SK-N-SH (cell line): ENCODE measurements at regions not wholly inside any gene's neighbourhood (a gene's known extent, or its start where the extent isn't known, plus 50 kb on each side); places are given as distances from the start of the nearest gene placed in this dataset.

Source experiments
- CTCF ChIA-PET: fragments of 300-600, 350-600 bp; formaldehyde crosslinking; extraction: SDS; loops from one replicate; lab custom pipeline; 2021; lab: Yijun Ruan, JAX
- POLR2A ChIA-PET: fragments of 350-600 bp; sonication (Branson Sonifier 250); formaldehyde crosslinking; extraction: SDS; loops from one replicate; lab custom pipeline; 2020; ENCODE audit warnings: antibody characterized with exemption, inconsistent platforms; lab: Yijun Ruan, JAX
- DNase-seq: peaks from one replicate; pipeline ENCODE4 v3.0.0; 2012
- H2AFZ ChIP-seq: fragments of 200-600 bp; sonication (generic); 2 replicates; pipeline ENCODE4 v1.8.1; 2016; ENCODE audit warnings: antibody characterized with exemption, mild to moderate bottlenecking, low read depth
- H3F3A ChIP-seq: fragments of 200-600 bp; sonication (generic); replicated peaks from 2 replicates; pipeline ENCODE3; 2016; ENCODE audit warnings: antibody characterized with exemption, mild to moderate bottlenecking; ENCODE audit not compliant: insufficient read depth
- H3K27ac ChIP-seq, 2 experiments: fragments of 200-500 bp in 1 of 2; fragments of 200-600 bp in 1 of 2; sonication (Bioruptor generic) in 1 of 2; sonication (generic), shearing (Covaris generic) in 1 of 2; 2 replicates each; pipeline versions ENCODE4 v1.5.1 to v1.6.1; 2014 to 2016; ENCODE audit warnings: low read depth in 2 of 2, inconsistent platforms in 1 of 2, low read length in 1 of 2, mild to moderate bottlenecking in 1 of 2, mixed read lengths in 1 of 2
- H3K27me3 ChIP-seq: fragments of 200-600 bp; sonication (generic), shearing (Covaris generic); 2 replicates; pipeline ENCODE4 v1.6.1; 2016; ENCODE audit warnings: mixed run types; ENCODE audit not compliant: insufficient read depth
- H3K36me3 ChIP-seq, 2 experiments: fragments of 200-500 bp in 1 of 2; fragments of 200-600 bp in 1 of 2; sonication (Bioruptor generic) in 1 of 2; sonication (generic) in 1 of 2; replicated peaks in 1 of 2; 2 replicates each; pipeline versions ENCODE3 to v1.5.1; 2014 to 2016; ENCODE audit warnings: low read length in 1 of 2, mild to moderate bottlenecking in 1 of 2; ENCODE audit not compliant: insufficient read depth in 2 of 2, control insufficient read depth in 1 of 2
- H3K4me1 ChIP-seq, 2 experiments: fragments of 200-500 bp in 1 of 2; fragments of 200-600 bp in 1 of 2; sonication (Bioruptor generic) in 1 of 2; sonication (generic), shearing (Covaris generic) in 1 of 2; 2 replicates each; pipeline versions ENCODE4 v1.5.1 to v1.6.1; 2014 to 2016; ENCODE audit warnings: low read depth in 1 of 2, low read length in 1 of 2, mixed run types in 1 of 2; ENCODE audit not compliant: insufficient read depth in 2 of 2, control insufficient read depth in 1 of 2
- H3K4me2 ChIP-seq: fragments of 200-600 bp; sonication (generic), shearing (Covaris generic); 2 replicates; pipeline ENCODE4 v1.6.1; 2017; ENCODE audit warnings: mixed run types
- H3K4me3 ChIP-seq, 2 experiments: fragments of 200-500 bp in 1 of 2; fragments of 200-600 bp in 1 of 2; sonication (Bioruptor generic) in 1 of 2; sonication (generic), shearing (Covaris generic) in 1 of 2; 2 replicates each; pipeline versions ENCODE4 v1.5.1 to v1.8.1; 2014 to 2016; ENCODE audit warnings: low read depth in 2 of 2, inconsistent platforms in 1 of 2, low read length in 1 of 2, mild to moderate bottlenecking in 1 of 2, mixed read lengths in 1 of 2, moderate library complexity in 1 of 2
- H3K79me2 ChIP-seq: fragments of 200-600 bp; sonication (generic); 2 replicates; pipeline ENCODE4 v1.8.1; 2017; ENCODE audit warnings: mild to moderate bottlenecking; ENCODE audit not compliant: insufficient read depth
- H3K9ac ChIP-seq: fragments of 200-600 bp; sonication (generic); 2 replicates; pipeline ENCODE4 v1.6.1; 2017; ENCODE audit warnings: mixed run types
- H3K9me2 ChIP-seq: fragments of 200-600 bp; sonication (generic); 2 replicates; pipeline ENCODE4 v1.6.1; 2017; ENCODE audit warnings: mixed run types
- H3K9me3 ChIP-seq: fragments of 200-600 bp; sonication (generic); 2 replicates; pipeline ENCODE4 v1.6.1; 2017; ENCODE audit warnings: mixed run types, mild to moderate bottlenecking, moderate library complexity
- H4K20me1 ChIP-seq: fragments of 200-600 bp; sonication (generic); 2 replicates; pipeline ENCODE4 v1.6.1; 2017; ENCODE audit warnings: mild to moderate bottlenecking, mixed run types; ENCODE audit not compliant: insufficient read depth
- GATA2 ChIP-seq: sonication (generic); formaldehyde crosslinking; IDR thresholded peaks from 2 replicates; pipeline ENCODE4 v1.5.0; 2020; ENCODE audit warnings: mild to moderate bottlenecking, missing genetic modification reagents
- MEF2A ChIP-seq: IDR thresholded peaks from 2 replicates; pipeline ENCODE4 v1.4.0; 2012; ENCODE audit warnings: low read depth, borderline replicate concordance
- NFIC ChIP-seq: IDR thresholded peaks from 2 replicates; pipeline ENCODE4 v1.4.0; 2012; ENCODE audit warnings: borderline replicate concordance
- RCOR1 ChIP-seq: fragments of 150-350 bp; IDR thresholded peaks from 2 replicates; pipeline ENCODE4 v1.6.1; 2017; ENCODE audit warnings: antibody characterized with exemption, low read length
- RFX5 ChIP-seq: IDR thresholded peaks from 2 replicates; pipeline ENCODE4 v1.6.1; 2012; ENCODE audit warnings: mild to moderate bottlenecking, improper control_type of control experiment, low read length
- SMC3 ChIP-seq: IDR thresholded peaks from 2 replicates; pipeline ENCODE4 v1.6.1; 2012; ENCODE audit warnings: low read depth, low read length, improper control_type of control experiment
- TCF12 ChIP-seq: IDR thresholded peaks from 2 replicates; pipeline ENCODE4 v1.4.0; 2012
- TEAD4 ChIP-seq: IDR thresholded peaks from 2 replicates; pipeline ENCODE4 v1.4.0; 2012; ENCODE audit warnings: mild to moderate bottlenecking, borderline replicate concordance; ENCODE audit not compliant: insufficient read depth
- WGBS: methylation state at CpG from one replicate; pipeline ENCODE4 v1.1.6; 2017; ENCODE audit warnings: low lambda C conversion rate; 5-methylcytosine and 5-hydroxymethylcytosine counted together
- TF ChIP-seq, protein P1 (sequence below): fragments of 200-600 bp; sonication (generic); IDR thresholded peaks from 2 replicates; pipeline ENCODE4 v1.6.1; 2017; ENCODE audit warnings: antibody characterized with exemption, mild to moderate bottlenecking, moderate library complexity
- TF ChIP-seq, protein P2 (sequence below): IDR thresholded peaks from 2 replicates; pipeline ENCODE4 v1.4.0; 2012; ENCODE audit warnings: low read depth, borderline replicate concordance

DNA sequence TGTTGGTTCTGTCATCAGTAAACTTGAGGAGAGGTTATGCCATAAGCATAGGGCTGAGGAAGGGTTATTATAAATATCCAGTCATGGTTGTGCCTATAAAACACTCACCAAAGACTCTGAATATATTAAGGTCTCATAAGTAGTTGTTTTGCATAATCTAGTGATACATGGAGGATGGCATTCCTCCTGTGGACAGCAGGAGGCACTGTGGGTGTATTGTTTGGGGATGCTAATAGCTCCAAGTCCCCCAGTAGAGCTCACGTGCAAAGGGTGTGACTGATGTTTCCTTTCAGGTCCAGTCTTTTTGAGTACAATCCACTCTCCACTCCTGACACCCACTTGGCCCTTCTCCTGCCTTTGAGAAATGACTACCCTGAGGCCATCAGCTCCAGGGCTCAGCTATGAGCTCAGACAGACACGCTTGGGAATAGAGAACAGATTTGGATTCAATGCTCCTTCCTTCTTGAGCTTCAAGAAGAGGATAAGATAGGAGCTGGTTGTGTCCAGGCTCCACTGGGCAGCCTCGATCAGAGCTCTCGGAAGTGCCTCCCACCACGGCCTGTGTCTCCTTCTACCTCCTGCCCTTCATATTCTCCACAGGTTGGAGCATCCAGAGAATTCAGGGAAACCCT is 85.2 kb upstream of the IGLL5 start:
- Histone ChIP-seq H3K79me2 (no peaks in the 10 kb centered on the region), H3K4me1 (no peaks in the 10 kb centered on the region), H3F3A (no peaks in the 10 kb centered on the region), H3K9ac (no peak overlapping the region), H3K9me3 (no peaks in the 10 kb centered on the region), H4K20me1 (no peaks in the 10 kb centered on the region), H3K4me2 (no peak overlapping the region), H3K9me2 (no peaks in the 10 kb centered on the region), H3K27ac (no peak overlapping the region), H2AFZ (no peak overlapping the region), H3K27me3 (no peaks in the 10 kb centered on the region), H3K36me3 (no peaks in the 10 kb centered on the region), H3K4me3 (no peak overlapping the region; a peak in 1 of 4 replicates)
- POLR2A ChIA-PET, result no interaction called here
- TF ChIP-seq, protein P1, sequence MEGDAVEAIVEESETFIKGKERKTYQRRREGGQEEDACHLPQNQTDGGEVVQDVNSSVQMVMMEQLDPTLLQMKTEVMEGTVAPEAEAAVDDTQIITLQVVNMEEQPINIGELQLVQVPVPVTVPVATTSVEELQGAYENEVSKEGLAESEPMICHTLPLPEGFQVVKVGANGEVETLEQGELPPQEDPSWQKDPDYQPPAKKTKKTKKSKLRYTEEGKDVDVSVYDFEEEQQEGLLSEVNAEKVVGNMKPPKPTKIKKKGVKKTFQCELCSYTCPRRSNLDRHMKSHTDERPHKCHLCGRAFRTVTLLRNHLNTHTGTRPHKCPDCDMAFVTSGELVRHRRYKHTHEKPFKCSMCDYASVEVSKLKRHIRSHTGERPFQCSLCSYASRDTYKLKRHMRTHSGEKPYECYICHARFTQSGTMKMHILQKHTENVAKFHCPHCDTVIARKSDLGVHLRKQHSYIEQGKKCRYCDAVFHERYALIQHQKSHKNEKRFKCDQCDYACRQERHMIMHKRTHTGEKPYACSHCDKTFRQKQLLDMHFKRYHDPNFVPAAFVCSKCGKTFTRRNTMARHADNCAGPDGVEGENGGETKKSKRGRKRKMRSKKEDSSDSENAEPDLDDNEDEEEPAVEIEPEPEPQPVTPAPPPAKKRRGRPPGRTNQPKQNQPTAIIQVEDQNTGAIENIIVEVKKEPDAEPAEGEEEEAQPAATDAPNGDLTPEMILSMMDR, result peak; percentile 42
- no peak for TF ChIP-seq GATA2 (CRISPR knock-in tag)
- DNase-seq, result no peak
- CTCF ChIA-PET, result interaction anchor here (0.6 to 3.0 kb wide), 7 partner anchors 14 to 215 kb away, joined by 3 to 9 read pairs (median 4); no protein-coding TSS in a partner anchor
- 43% methylated on average over 5 of the region's 5 CpGs for WGBS

DNA sequence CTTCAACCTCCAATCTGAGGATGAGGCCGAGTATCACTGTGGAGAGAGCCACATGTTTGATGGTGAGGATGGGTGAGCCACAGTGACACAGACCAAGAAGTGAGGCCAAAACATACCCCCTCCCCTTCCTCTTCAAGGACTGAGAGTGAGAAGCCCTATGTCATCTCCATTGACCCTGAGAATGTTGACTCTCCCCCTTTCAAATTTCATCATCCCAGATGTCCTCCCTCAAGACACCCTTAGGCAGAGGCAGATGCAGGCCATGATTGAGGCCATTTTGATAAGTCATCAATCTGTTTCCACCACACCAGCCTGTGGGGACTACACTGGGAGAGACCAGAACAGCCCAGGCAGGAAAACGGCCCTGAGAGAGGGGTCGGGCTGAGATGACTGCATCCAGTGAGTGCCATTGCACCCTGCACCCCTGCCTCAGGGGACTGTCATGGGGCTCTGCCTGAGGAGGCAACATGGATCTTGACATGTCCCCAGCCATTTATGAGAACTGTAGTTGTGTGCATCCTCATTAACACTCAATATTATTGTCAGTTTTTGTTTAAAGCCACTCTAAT is 84.2 kb upstream of the IGLL5 start:
- Histone ChIP-seq H3K4me1 (no peaks in the 10 kb centered on the region), H3K4me3 (no peak overlapping the region), H3K9me2 (no peaks in the 10 kb centered on the region), H3K9ac (no peak overlapping the region), H4K20me1 (no peaks in the 10 kb centered on the region), H3K9me3 (no peaks in the 10 kb centered on the region), H3K27ac (no peak overlapping the region), H3K27me3 (no peaks in the 10 kb centered on the region), H3K4me2 (no peak overlapping the region)
- DNase-seq, result no peak
- 0% methylated on average over 1 of the region's 3 CpGs for WGBS
- POLR2A ChIA-PET, result no interaction called here
- CTCF ChIA-PET, result interaction anchor here (1.1 to 3.0 kb wide), 3 partner anchors 15 to 216 kb away, joined by 3 to 9 read pairs (median 4); no protein-coding TSS in a partner anchor
- TF ChIP-seq NFIC (no peak), SMC3 (no peak), RFX5 (no peak), RCOR1 (no peak), MEF2A (no peak), TEAD4 (no peak), TCF12 (no peak)
- TF ChIP-seq, protein P2, sequence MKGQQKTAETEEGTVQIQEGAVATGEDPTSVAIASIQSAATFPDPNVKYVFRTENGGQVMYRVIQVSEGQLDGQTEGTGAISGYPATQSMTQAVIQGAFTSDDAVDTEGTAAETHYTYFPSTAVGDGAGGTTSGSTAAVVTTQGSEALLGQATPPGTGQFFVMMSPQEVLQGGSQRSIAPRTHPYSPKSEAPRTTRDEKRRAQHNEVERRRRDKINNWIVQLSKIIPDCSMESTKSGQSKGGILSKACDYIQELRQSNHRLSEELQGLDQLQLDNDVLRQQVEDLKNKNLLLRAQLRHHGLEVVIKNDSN, result no peak
- TF ChIP-seq, protein P1, result no peak
- TF ChIP-seq, all 33 proteins: peak for 0
- Histone ChIP-seq H3K36me3 (no peaks in the 10 kb centered on the region), H3K79me2 (no peaks in the 10 kb centered on the region), H2AFZ (no peak overlapping the region), H3F3A (no peaks in the 10 kb centered on the region)
